Choroid plexus epithelial cell (primary cell): ENCODE measurements at regions not wholly inside any gene's neighbourhood (a gene's known extent, or its start where the extent isn't known, plus 50 kb on each side); places are given as distances from the start of the nearest gene placed in this dataset.

Source experiments
- DNase-seq: peaks from one replicate; pipeline ENCODE4 v3.0.0-alpha.2; 2010; ENCODE audit warnings: low read depth
- H3K4me3 ChIP-seq: 2 replicates; pipeline ENCODE4 v1.5.1; 2011; ENCODE audit warnings: low read depth, mild to moderate bottlenecking, control low read depth, low read length, moderate library complexity
- TF ChIP-seq, protein P1 (sequence below): conservative IDR thresholded peaks from 2 replicates; pipeline ENCODE4 v1.5.1; 2011; ENCODE audit warnings: low read depth, mild to moderate bottlenecking, control low read depth, inconsistent platforms, low read length, moderate library complexity

DNA sequence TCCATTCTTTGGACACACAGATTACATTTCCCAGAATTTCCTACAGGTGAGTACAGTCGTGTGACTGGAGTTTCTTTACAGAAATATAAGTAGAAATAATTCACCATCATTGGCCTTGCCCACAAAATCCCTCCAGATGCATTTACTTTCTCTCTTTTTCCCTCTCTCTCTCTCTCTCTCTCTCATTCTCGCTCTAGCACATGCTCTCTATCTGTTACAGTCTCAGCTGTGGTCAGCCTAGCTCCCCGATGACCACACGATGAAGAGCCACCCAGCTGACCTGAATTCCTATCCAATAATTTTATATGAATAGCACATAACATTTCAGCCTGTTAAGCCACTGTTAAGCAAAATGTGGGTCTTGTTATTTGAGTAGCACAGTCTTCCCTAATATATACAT is 507.9 kb downstream of the PCDH7 start:
- DNase-seq: no peak

DNA sequence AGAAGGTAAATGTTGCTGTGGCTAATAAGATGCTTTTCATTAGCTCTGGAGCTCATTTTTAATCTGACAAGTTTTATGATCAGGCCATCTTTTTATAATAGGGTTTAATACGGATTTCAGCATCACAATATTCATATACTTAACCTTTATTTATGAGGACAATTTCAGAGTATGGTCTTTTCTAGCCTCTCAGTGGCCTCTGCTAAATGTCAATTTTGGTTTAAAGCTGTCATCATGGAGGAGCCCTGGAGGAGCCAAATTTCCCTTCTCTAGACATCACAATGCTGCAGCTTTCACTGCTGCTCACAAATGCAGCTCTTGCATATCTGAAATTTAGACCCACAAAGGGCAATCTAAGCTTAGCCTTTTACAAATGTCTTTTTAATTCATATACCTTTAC is 510.4 kb downstream of the PCDH7 start:
- no peak for DNase-seq
- H3K4me3 ChIP-seq: no peak overlapping the region
- TF ChIP-seq, protein P1, sequence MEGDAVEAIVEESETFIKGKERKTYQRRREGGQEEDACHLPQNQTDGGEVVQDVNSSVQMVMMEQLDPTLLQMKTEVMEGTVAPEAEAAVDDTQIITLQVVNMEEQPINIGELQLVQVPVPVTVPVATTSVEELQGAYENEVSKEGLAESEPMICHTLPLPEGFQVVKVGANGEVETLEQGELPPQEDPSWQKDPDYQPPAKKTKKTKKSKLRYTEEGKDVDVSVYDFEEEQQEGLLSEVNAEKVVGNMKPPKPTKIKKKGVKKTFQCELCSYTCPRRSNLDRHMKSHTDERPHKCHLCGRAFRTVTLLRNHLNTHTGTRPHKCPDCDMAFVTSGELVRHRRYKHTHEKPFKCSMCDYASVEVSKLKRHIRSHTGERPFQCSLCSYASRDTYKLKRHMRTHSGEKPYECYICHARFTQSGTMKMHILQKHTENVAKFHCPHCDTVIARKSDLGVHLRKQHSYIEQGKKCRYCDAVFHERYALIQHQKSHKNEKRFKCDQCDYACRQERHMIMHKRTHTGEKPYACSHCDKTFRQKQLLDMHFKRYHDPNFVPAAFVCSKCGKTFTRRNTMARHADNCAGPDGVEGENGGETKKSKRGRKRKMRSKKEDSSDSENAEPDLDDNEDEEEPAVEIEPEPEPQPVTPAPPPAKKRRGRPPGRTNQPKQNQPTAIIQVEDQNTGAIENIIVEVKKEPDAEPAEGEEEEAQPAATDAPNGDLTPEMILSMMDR: no peak

More for the DNA sequence above, 507.9 kb downstream of the PCDH7 start:
- TF ChIP-seq, protein P1: no peak
- no peak overlapping the region for H3K4me3 ChIP-seq

DNA sequence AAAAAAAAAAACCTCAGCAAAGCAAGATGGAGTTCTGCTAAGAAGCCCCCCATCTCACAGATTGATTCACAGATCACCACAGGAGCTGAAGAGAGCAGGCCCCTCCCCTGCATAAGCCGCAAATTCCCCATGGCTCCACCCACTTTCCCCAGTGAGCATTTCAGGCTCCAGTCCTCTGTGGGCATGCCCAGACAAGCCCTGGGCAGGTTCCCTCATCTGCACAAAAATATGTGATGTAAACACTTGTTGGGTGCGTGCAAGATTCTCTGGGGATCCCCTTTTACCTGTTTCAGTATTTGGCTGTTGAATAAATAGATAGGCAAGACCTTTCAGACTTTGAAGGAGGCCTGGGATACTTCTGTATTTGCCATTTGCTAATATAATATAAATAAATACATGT is 514.3 kb downstream of the PCDH7 start:
- DNase-seq: no peak

DNA sequence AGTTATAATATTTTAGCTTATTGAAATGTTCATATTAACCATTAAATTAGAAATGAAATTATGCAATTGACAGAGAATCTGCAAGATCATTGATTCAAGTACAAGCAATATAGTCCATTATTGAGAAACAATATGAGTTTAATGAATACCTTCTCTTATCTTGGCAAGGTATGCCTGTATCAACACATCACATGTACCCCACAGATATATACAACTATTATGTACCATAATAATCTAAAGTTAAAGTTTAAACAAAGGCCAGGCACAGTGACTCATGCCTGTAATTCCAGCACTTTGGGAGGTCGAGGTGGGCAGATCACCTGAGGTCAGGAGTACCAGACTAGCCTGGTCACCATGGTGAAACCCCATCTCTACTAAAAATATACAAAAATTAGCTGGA is 514.7 kb downstream of the PCDH7 start:
- TF ChIP-seq, protein P1: no peak
- no peak for DNase-seq
- no peak overlapping the region for H3K4me3 ChIP-seq

More for the DNA sequence above, 514.3 kb downstream of the PCDH7 start:
- TF ChIP-seq, protein P1: no peak
- no peak overlapping the region for H3K4me3 ChIP-seq

DNA sequence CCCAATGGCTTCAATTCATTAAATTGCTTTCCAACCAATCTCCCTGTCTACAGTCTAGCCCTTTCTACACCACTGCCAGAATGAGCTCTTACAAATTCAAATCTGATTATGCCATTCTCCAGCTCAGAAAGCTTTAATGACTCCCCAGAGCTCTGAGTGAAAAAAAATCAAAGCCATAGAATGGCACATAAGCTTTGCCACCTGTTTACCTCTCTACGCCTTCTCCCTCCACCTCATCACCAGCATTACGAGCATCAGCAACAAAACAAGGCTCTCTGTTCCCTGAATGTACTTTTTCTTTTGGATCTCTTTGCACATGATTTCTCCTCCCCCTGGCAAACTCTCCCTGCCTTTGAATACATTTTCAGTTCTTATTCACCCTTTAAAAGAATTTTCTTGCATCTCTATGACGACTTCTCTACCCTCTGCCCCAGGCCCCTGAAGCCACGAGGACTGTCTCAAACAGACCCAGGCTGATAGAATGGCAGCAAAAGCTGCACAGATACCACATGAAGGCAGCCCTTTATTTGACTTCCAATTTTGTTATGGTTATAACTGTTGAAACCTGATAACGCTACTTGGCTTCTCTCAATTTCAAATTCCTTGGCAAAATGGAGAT is 516.0 kb downstream of the PCDH7 start:
- DNase-seq: no peak
- TF ChIP-seq, protein P1: no peak
- no peak overlapping the region for H3K4me3 ChIP-seq

DNA sequence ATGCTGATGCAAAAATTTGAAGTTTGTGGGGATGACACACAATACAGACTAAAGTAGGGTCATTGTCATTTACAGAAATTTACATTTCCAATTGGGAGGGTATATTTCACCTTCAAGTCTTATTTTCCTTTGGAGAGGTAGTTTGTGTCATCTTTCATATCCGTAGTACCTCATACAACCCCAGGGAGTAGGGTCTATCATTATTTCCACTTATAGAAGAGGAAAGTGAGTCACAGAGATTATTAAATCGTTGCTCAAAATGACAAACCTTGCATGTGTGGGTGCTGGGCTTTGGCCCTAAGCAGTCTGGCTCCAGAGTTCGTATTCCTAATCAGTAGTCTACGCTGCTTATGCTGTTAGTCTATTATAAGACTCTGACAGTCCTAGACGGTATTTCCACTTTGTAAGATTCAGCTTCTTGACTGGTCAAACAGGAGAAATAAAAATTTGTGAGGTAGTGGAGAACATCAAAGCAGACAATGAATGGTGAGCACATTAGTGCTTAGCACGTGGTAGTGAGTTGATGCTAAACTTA is 516.5 kb downstream of the PCDH7 start:
- H3K4me3 ChIP-seq: no peak overlapping the region
- TF ChIP-seq, protein P1: no peak
- DNase-seq: no peak

DNA sequence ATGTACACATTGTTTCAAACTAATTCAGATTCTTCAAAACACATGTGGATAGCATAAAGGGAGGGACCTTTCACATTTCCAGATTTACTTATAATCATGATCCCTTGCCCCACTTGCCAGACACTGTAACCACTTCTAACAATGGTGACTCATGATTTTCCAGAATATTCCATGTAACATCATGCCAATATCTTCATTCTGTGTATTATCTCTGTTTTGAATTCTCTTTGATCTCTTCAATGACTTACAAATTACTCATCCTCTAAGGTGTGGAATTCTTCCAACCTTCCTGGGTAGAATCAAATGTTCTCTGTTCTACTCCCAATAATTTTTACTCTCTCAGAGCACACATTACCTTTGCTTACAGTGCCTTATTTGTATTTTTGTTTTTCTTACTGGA is 517.1 kb downstream of the PCDH7 start:
- TF ChIP-seq, protein P1: no peak
- DNase-seq: no peak

More for the DNA sequence above, 517.1 kb downstream of the PCDH7 start:
- H3K4me3 ChIP-seq: no peak overlapping the region
